ENCODE measurements at regions not wholly inside any gene's neighbourhood (a gene's known extent, or its start where the extent isn't known, plus 50 kb on each side); places are given as distances from the start of the nearest gene placed in this dataset.

- TF ChIP-seq, protein P1, sequence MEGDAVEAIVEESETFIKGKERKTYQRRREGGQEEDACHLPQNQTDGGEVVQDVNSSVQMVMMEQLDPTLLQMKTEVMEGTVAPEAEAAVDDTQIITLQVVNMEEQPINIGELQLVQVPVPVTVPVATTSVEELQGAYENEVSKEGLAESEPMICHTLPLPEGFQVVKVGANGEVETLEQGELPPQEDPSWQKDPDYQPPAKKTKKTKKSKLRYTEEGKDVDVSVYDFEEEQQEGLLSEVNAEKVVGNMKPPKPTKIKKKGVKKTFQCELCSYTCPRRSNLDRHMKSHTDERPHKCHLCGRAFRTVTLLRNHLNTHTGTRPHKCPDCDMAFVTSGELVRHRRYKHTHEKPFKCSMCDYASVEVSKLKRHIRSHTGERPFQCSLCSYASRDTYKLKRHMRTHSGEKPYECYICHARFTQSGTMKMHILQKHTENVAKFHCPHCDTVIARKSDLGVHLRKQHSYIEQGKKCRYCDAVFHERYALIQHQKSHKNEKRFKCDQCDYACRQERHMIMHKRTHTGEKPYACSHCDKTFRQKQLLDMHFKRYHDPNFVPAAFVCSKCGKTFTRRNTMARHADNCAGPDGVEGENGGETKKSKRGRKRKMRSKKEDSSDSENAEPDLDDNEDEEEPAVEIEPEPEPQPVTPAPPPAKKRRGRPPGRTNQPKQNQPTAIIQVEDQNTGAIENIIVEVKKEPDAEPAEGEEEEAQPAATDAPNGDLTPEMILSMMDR (IDR thresholded peaks at IDR 0.05), result no peak
- no peak for TF ChIP-seq POLR2A (IDR thresholded peaks at IDR 0.05)
These were observed 50.8 kb upstream of the IFNLR1 start for GRCh38 chr1:24237750-24238395.
